IPS DF 19.7 (cell line): ENCODE measurements at regions not wholly inside any gene's neighbourhood (a gene's known extent, or its start where the extent isn't known, plus 50 kb on each side); places are given as distances from the start of the nearest gene placed in this dataset.

Source experiments
- DNase-seq: peaks from one replicate; pipeline ENCODE4 v3.0.0-alpha.2; 2013; ENCODE audit warnings: low read depth, low spot score

- DNase-seq: no peak
Observed at GRCh38 chr2:140063356-140063755, 1283.2 kb upstream of the NXPH2 start.

GRCh38 chr2:140061240-140061639 is 1281.0 kb upstream of the NXPH2 start:
- DNase-seq: no peak

GRCh38 chr2:140057928-140058327 is 1277.7 kb upstream of the NXPH2 start:
- DNase-seq: no peak

- DNase-seq: no peak
Observed at GRCh38 chr2:140041811-140042210, 1261.6 kb upstream of the NXPH2 start.

GRCh38 chr2:140041239-140041638 is 1261.0 kb upstream of the NXPH2 start:
- DNase-seq: no peak

- no peak for DNase-seq
Observed at GRCh38 chr2:140033638-140034037, 1253.4 kb upstream of the NXPH2 start.

GRCh38 chr2:140027966-140028365 is 1247.8 kb upstream of the NXPH2 start:
- DNase-seq: no peak

- no peak for DNase-seq
Observed at GRCh38 chr2:140027320-140027719, 1247.1 kb upstream of the NXPH2 start.

- DNase-seq: no peak
Observed at GRCh38 chr2:140023291-140023690, 1243.1 kb upstream of the NXPH2 start.

GRCh38 chr2:140018541-140018940 is 1238.4 kb upstream of the NXPH2 start:
- DNase-seq: no peak

GRCh38 chr2:140014204-140014546 is 1234.0 kb upstream of the NXPH2 start:
- no peak for DNase-seq

GRCh38 chr2:140013545-140014203 is 1233.5 kb upstream of the NXPH2 start:
- DNase-seq: no peak

GRCh38 chr2:140011287-140011686 is 1231.1 kb upstream of the NXPH2 start:
- no peak for DNase-seq

- no peak for DNase-seq
Observed at GRCh38 chr2:140002110-140002509, 1221.9 kb upstream of the NXPH2 start.

GRCh38 chr2:139992711-139993345 is 1212.6 kb upstream of the NXPH2 start:
- DNase-seq: no peak

- peak; percentile 7 for DNase-seq
Observed at GRCh38 chr2:139992078-139992477, 1211.9 kb upstream of the NXPH2 start.

- no peak for DNase-seq
Observed at GRCh38 chr2:139990646-139991335, 1210.6 kb upstream of the NXPH2 start.

- DNase-seq: no peak
Observed at GRCh38 chr2:139969323-139969722, 1189.1 kb upstream of the NXPH2 start.

- DNase-seq: no peak
Observed at GRCh38 chr2:139968588-139968987, 1188.4 kb upstream of the NXPH2 start.

- DNase-seq: no peak
Observed at GRCh38 chr2:139967665-139968064, 1187.5 kb upstream of the NXPH2 start.

GRCh38 chr2:139964721-139965440 is 1184.7 kb upstream of the NXPH2 start:
- DNase-seq: no peak

GRCh38 chr2:139963863-139964355 is 1183.7 kb upstream of the NXPH2 start:
- DNase-seq: no peak
